Middle frontal gyrus (tissue), 1 donor: ENCODE measurements at regions not wholly inside any gene's neighbourhood (a gene's known extent, or its start where the extent isn't known, plus 50 kb on each side); places are given as distances from the start of the nearest gene placed in this dataset.
"Not testable (repeated sequence)": the region's sequence is repeated elsewhere in the genome, so short reads cannot be mapped to it uniquely, and the experiment has no call there.

ENCODE experiments used
- DNase-seq: peaks from one replicate; pipeline ENCODE4 v3.0.0-alpha.2; 2015; ENCODE audit warnings: low spot score; ENCODE audit errors: extremely low spot score

DNA sequence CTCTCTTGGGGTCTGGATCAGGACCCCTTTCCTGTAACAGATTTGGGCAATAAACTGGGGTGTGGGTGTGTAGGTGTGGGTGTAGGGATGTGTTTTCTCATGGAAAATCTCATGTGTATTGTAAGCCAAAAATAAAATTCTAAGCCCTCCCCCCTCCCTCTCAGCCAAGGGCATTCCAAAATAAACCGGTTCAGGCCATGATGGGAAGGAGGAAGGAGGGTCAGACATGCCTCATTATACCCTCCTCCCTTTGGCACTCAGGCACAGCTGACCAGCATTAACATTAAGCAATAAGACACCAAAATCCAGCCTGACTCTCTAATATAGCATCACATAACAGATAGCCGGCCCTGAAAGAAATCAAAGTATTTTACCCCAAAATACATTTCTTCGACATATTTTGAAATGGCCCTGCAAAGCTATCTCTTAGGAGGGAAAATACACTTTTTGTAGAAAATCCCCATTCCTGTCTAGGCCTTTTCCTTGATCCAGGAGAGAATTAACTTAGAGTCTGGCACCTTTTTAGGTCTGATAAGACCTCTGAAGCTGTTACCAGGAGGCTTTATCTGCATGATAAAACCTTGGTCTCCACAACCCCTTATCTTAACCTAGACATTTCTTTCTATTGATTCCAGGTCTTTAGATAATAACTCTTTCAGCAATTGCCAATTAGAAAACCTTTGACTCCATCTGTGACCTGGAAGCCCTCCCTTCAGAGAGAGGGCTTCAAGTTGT lies 128.7 kb upstream of the COL5A2 start:
- no peak for DNase-seq

DNA sequence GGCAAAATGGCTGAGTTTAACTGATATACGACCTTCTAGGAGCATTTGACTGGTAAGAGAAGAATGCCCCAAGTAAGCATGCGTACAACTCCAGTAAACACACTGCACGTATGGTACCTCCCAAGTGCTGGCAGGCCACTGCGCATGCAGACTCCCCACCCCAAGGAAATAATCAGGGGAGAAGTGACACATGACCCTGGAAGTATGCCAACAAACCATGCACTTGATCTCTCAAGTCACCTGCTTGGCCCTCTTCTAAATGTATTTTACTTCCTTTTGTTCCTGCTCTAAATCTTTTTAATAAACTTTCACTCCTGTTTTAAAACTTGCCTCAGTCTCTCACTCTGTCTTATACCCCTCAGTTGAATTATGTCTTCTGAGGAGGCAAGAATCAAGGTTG lies 129.8 kb upstream of the COL5A2 start:
- DNase-seq = no peak

DNA sequence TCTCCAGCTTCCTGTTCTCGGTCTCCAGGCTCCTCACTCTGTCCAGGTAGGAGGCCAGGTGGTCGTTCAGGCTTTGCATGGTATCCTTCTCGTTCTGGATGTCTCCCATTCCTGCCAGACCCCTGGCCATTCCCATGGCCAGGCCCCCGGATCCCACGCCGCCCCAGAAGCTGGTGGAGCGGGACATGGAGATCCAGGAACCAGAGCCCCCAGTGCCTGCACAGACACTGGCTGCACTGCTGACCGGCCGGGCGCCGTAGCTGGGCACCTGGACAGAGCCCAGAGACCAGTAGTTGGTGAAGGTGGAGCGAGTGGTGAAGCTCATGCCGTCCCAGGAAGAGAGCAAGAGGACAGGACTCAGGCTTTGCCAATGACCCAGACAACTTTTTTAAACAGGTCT lies 129.1 kb upstream of the WDR75 start:
- DNase-seq = no peak

DNA sequence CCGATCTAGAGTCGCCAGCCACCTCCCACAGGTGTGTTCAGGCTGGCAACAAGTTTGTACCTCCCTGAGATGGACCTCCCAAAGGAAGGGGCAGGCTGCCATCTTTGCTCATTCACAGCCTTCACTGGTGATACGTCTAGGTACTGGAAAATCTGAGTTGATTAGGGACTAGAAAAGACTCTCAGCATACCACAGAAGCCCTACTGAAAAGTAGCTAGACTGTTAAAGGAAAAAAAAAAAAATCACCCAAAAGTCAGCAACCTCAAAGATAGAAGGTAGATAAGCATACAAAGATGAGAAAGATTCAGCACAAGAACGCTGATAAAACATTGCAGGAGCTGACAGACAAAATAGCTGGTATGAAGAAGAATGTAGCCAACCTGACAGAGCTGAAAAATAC lies 128.6 kb upstream of the WDR75 start:
- no peak for DNase-seq

DNA sequence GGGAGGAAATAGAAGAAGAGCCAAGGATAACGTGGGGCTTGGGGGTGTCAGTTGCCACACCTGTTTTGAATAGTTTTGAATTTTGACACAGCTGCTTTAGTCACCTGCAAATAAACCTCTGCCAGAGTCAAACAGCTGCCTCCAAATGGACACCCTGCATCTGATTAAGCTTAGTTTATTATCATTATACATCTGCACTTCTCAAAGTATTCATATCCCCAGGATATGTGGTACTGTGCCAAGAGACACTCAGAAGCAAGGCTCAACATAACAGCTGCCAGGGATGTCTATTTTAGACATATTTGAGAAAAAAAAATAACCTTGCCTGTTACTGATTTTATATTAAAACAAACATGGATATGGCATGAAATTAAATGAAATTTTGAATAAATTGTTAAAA lies 122.5 kb upstream of the WDR75 start:
- no peak for DNase-seq

DNA sequence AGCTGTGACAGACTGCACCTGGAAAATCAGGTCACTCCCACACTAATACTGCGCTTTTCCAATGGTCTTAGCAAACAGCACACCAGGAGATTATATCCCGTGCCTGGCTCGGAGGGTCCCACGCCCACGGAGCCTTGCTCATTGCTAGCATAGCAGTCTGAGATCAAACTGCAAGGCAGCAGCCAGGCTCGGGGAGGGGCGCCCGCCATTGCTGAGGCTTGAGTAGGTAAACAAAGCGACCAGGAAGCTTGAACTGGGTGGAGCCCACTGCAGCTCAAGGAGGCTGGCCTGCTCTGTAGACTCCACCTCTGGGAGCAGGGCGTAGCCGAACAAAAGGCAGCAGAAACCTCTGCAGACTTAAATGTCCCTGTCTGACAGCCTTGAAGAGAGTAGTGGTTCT lies 121.8 kb upstream of the WDR75 start:
- DNase-seq = not testable (repeated sequence)

DNA sequence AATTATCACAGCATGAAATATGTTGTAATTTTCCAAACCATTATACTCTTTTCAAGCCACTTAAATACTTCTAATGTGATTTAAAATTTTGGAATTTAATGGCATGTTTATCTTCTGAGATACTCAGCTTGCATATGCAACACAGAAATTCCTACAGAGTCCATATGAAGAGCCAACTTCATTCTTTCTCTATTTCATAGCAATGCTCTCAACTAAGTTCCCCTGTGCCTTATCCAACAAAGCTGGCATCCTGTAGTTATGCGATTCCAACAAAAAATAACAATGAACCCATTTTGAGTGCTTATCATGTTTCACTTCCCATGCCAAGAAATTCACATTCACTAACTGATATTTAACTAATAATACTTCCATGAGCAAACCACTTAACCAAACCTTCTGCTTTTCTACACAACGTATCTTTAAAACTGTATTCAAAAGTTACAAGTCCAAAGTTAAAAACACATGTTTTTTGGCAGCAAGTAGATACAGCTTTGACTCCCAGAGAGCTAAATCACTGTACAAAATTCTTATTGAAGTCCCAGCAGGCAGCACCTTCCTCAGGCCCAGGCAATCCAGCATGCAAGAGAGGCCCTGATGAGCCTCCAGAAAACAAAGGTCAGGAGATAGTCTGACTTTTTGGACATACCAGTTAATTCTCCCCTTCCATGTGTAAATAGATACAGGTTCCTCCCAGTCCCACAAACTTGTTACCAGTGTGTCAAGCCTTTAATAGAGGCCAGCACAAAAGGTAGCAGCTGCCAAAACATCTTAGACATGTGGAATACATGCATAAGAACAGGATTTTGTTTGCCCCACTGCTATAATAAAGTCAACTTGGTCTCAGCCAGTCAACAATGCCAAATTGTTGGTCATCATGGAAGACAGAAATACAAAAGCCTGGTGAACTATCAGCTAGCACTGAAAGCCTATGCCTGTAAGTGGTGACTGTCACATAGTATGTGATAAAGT lies 113.1 kb upstream of the WDR75 start:
- DNase-seq = no peak

DNA sequence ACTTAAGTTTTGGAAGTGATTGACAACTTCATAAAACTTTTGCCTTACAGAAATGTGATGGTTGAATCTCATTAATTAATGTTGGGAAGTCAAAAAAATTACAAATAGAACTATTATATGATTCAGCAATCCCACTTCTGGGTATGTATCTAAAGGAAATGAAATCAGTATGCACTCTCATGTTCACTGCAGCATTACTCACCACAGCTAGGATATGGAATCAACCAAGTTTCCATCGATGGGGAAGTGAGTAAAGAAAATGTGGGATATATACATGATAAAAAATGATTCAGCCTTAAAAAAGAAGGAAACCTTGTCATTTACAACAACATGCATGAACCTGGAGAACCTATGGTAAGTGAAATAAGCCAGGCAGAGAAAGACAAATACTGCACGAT lies 112.4 kb upstream of the WDR75 start:
- DNase-seq = no peak

DNA sequence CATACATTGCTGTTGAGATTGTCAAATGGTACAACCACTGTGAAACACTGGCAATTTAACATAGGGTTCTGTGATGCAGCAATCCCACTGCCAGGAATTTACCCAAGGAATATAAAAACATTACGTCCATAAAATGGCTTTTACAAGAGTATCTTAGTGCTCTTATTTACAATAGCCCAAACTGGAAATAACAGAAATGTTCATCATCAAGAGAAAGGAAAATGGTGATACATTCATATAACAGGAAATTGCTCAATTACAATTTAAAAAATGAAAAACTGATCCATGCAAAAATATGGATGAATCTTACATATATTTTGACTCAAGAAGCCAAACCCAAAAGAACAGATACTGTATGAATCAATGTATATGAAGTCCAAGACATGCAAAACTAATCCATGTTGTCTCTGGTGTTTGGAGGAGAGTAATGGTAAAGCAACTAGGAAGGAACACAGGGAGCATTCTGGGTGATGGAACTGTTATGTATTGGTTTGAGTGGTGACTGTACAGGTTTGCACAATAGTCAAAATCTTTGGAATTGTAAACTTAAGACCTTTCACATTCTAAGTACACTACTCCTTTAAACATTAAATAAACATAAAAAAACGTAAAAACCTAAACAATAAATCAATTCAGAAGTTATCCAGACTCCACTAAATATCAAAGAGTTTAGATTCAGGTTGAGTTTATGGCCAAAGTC lies 104.8 kb upstream of the WDR75 start:
- no peak for DNase-seq

DNA sequence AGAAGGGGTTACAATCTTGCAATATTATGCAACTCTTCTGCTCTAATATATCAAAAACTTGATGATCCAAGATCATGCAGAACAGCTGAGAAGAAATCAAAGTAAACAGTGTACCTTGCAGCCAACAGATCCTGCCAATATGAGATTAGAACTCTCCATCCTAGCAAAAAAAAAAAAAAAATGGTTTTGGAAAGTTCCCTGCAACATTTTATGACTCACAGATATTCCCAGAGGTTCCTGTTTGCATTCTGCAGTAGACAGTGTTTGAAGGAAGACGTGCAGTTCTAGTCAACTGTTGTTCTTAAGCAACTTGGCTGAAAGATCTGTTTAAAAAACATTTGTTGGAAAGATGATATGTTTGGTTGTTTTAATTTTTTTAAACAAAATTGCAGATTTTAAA lies 103.6 kb upstream of the WDR75 start:
- DNase-seq = no peak

DNA sequence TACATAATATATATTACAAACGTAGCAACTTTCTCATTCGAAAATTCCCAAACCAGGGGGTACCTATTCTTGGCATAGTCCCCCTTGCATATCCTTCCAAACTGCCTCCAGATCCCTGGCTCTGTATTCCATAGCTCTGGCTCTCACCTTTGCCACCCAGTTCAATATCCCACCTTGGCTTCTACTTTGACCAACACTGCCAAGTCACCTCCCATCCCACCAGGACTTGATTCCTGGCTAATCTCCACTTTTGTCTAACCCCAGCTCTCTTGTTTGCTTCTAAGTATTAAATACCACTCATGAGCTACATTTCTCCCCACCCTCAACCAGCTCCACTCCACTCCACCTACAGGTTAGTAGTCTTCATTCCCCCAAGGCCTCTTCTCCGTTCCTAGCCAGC lies 103.2 kb upstream of the WDR75 start:
- DNase-seq = no peak

DNA sequence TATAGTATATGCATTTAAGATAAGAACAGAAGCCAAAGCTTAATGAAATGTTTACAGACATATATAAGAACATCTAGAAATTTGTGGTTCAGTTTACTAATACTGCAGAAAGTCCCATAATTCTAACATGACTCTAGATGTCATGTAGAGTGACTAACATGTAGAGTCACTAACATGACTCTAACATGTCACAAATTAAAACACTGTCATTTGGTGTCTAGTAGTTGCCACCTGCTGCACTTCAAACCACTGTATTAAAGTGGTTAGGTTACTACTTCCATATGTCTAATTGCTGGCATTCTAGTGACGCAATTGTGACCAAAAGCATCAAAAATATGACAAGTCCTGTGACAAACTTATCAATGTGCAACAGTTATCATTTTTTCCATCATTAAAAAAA lies 100.2 kb upstream of the WDR75 start:
- no peak for DNase-seq

DNA sequence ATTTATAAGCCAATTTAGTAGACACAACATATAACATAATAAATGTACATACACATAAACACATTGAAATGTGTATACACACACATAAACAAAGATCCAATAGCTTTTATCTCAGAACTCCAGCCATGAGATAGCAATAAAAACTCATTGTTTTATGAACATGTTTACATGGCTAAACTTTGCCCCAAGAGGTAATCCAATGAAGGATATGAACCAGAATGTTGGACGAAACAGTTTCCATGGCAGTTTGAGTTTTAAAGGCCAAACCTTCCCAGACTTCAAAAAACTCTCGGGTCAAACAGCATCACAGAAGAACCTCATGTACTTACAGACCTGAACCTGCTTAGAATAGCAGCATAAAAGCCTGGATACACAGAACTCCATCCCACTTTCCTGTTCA lies 97.2 kb upstream of the WDR75 start:
- DNase-seq = no peak

DNA sequence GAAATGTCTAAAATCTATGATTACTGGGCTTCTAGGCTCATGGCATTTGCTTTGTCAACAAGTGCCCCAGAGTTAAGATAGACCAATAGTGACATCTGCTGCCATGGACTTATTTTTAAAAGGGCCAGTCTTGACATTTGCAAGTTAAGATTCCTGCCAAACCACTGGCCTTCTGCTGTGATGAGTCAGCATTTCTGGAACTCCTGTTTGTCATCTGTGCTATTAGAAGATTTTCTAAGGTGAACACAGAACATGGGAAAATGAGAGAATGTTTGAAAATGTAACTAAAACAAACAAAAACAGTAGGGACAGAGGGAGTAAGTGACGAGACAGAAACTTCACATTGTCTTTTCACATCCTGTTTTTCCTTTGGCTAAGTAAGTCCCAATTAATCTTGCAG lies 93.7 kb upstream of the WDR75 start:
- no peak for DNase-seq

DNA sequence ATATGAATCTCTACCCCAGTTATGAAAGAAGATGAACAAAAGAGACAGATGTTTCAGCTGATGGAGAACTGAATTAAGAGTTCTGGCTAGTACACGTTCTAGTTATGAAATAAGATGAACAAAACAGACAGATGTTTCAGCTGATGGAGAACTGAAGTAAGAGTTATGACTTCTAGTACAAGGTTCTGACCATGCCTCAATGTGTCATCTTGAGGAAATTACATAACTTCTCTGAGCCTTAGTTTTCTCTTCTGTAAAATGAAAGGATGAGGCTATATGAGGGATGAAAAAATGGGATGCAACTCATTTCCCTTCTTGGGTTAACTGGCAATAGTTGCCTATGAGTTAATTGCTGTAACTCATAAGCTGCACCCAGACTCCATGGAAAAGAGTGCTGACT lies 92.9 kb upstream of the WDR75 start:
- DNase-seq = no peak

DNA sequence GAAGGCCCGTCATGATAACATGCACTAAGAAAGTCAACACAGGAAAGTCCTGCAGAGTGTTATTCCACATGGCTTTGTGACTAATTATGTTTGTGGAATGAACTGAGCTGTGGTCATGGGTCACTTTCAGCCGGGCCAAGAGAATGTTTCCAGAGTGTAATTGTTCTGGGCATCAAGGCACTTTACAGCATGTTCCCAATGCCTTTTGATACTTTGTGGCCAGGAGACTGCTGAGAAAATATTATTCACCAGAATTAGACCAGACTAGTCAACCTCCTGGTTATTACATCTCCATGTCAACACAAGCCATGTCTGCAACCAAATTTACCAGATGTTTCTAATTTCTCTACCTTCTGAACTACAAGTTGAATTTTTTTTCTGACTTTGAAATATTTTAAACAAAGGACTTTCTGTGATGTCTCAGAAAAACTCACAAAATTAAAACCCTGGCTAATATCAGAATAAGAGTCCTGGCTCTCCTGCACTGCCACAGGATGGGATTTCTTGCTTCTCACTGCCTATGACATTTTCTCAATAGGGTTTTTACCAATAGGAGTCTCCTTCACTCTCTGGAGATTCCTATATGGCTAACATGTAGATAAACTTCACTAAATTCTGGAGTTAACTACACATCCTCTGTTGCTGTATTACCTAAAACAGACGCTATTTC lies 90.6 kb upstream of the WDR75 start:
- no peak for DNase-seq

DNA sequence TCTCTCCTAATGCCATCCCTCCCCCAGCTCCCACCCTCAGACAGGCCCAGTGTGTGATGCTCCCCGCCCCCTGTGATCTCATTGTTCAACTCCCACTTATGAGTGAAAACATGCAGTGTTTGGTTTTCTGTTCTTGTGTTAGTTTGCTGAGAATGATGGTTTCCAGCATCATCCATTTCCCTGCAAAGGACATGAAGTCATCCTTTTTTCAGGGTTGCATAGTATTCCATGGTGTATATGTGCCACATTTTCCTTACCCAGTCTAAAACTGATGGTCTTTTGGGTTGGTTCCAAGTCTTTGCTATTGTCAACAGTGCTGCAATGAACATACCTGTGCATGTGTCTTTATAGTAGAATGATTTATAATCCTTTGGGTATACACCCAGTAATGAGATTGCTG lies 89.3 kb upstream of the WDR75 start:
- DNase-seq = not testable (repeated sequence)

DNA sequence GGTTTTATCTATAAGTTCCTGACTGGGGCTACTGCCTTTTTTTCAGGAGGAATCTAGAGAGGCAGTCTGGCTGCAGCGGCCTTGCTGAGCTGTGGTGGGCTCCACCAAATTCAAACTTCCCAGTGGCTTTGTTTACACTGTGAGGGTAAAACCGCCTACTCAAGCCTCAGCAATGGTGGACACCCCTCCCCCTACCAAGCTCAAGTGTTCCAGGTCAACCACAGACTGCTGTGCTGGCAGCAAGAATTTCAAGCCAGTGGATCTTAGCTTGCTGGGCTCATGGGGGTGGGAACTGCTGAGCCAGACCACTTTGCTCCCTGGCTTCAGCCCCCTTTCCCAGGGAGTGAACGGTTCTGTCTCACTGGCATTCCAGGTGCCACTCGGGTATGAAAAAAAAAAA lies 83.9 kb upstream of the WDR75 start:
- DNase-seq = not testable (repeated sequence)

DNA sequence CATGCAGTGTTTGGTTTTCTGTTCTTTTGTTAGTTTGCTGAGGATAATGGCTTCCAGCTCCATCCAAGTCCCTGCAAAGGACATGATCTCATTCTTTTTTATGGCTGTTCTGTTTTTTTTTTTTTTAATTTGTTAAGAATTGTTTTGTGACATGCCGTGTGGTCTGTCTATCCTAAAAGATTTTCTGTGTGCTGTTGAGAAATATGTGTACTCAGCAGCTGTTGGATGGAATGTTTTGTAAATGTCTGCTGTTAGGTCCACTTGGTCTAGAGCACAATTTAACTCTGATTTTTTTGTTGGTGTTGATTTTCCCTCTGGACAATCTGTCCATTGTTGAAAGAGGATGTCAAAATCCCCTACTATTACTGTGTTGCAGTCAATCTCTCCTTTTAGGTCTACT lies 80.4 kb upstream of the WDR75 start:
- DNase-seq = no peak

DNA sequence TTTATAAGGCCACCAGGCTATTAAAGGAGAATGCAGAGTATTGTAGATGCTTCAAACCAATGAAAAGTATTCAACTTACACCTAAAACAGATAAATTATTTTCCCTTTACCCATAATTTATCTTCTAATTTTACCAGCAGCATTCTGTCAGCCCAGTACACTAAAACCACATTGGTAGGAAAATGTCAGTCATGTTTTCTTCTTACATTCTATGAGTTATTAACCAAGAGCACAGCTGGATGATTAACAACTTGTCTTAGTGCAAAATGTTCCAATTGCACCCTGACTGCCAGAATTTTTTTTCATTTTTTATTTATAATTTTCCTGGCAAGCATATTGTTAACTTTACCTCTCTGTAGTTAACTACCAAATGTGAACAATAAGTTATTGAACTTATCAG lies 79.0 kb upstream of the WDR75 start:
- no peak for DNase-seq

DNA sequence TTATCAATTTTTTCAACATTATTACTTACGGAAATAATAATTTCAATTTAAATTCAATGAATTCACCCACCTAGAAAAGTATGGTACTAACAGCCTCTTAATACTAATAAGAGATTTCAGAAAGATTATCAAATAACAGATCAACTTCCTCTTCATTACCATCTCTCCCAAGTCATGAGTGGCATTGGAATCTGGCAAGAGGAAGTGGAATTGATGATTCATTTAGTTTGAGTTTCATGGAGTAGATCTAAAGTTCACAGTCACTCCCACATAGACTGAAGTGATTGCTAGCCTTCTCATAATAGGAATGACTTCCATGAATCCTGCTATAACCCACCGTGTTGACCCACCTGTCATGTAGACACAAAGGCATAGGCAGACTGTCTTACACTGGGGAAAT lies 77.7 kb upstream of the WDR75 start:
- DNase-seq = no peak

DNA sequence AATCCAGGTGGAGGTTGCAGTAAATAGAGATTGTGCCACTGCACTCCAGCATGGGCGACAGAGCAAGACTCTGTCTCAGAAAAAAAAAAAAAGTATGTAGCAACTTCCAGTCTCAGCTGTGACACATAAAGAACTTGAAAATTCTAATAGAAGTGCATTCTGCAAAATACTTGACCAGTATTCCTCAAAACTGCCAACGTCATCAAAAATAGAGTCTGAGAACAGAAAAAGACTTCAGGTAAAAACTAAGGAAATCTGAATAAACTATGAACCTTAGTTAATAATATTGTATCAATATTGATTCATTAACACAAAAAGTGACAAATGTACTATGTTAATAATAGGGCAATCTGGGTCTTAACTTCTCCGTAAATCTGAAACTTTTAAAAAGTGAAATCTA lies 76.7 kb upstream of the WDR75 start:
- DNase-seq = no peak
